GM19463 (cell line): ENCODE measurements at regions not wholly inside any gene's neighbourhood (a gene's known extent, or its start where the extent isn't known, plus 50 kb on each side); places are given as distances from the start of the nearest gene placed in this dataset.
"Not testable (repeated sequence)": the region's sequence is repeated elsewhere in the genome, so short reads cannot be mapped to it uniquely, and the experiment has no call there.

Experiments
- ATAC-seq: cut with Tn5 transposase; IDR thresholded peaks from one replicate; pipeline ENCODE4 v1.9.1; 2021; ENCODE audit warnings: mild to moderate bottlenecking, moderate library complexity; ENCODE audit not compliant: unreplicated experiment

DNA sequence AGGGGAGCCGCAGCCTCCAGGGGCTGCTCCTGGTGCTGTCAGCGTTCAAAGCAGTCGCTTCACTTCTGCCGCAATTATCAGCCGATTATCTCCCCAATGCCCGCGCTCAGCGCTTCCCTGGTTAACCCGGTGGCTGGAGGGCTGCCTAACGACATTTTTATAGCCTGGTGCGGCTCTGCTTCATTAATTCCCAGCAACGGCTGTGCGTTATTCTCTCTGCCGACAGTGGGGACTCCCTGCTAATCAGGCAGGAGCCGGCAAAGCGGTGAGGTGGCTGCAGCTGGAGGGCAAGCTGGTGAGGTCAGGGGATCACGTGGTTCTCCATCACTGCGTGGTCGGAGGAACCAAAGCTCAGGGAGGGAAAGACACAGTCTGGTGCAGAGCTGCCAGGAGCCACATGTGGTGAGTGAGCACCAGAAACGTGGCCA lies 62.9 kb downstream of the GLRX5 start:
- ATAC-seq = peak; percentile 87

- no peak for ATAC-seq
Measured at GRCh38 chr14:95601650-95602049, 66.8 kb downstream of the GLRX5 start.

- no peak for ATAC-seq
Measured at GRCh38 chr14:95603415-95603814, 68.6 kb downstream of the GLRX5 start.

DNA sequence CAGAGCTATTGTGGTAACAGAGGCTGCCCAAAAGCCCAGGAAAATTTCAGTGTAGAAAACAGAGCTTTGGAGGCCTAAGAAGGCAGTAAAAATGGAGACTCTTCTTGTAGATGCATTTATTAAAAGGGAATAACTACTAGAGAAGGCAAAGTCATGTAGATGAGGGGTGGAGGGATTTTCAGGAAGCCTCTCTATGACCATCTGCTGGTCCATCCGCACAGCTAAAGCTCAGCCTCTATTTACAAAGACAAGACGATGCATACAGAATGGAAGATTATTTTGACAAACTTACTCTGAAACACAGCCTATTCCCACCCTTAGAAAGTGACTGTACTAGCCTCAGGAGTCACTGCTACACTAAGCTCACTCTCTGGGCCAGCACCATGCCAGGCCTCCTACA lies 71.4 kb downstream of the GLRX5 start:
- no peak for ATAC-seq

DNA sequence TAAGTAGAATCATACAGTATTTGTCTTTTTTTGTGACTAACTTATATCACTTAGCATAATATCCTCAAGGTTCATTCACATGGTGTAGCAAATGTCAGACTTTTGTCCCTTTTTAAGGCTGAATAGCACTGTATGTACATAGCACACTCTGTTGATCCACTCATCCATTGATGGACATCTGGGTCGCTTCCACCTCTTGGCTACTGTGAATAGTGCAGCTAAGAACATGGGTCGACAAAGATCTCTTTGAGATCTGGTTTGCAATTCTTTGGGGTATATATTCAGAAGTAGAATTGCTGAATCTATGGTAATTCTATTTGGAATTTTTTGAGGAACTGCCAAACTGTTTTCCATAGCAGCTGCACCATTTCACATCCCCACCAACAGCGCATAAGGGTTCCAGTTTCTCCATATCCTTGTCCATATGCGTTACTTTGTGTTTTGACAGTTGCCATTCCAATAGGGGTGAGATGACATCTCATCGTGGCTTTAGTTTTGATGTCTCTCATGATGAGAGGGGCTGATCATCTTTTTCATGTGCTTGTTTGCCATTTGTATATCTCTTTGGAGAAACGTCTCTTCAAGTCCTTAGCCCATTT lies 73.9 kb downstream of the GLRX5 start:
- ATAC-seq = no peak

DNA sequence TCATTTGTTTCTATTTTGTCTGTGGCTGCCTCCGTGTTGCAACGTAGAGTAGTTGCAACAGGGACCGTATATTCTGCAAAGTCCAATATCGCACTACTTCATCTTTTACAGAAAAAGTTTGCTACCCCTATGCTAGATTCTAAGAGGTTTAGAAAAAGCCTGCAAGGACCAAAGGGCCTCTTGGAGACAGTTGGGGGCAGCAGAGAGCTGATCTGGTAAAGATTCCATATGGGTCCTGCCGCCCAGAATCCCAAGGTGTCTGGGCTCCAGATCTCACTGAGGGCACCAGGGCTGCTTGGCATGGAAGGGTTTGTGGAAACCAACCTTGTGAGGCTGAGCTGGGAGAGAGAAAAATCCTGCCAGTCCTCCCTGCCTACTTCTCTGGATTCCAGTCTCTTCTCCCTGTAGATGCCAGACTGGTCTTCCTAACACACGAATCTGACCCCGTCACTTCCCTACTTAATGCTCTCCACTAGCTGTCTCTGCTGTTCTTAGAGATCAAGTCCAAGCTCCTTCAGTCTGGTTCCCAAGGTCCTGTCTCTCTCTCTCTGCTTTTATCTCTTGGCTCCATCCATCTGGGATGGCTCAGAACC lies 74.6 kb downstream of the GLRX5 start:
- ATAC-seq = no peak

DNA sequence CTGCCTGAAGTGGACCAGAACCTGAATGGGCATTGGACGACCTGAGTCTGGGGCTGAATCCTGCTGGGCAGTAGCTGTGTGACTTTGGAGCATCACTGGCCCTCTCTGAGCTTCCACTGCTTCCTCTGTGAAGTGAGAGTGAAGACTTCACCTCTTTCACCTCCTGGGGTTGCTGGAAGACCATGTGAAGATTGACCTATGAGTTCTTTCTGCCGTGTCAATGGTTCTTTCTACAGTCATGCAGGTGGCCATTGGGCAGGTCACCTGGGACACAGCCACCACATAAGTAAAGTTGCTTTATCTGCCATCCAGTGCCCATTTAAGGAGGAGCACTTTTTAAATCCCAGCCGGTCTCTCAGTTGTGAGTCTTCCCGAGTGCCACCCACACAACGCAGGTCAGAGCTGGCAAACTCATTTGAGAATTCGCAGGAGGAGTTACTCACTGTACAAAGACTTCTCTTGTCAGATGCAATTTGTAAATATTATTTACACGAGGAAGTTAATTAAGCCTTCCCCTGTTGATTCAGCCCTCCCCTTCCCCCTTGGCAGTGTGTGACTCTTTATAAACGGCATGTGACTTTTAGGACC lies 74.8 kb upstream of the TCL1B start:
- no peak for ATAC-seq

DNA sequence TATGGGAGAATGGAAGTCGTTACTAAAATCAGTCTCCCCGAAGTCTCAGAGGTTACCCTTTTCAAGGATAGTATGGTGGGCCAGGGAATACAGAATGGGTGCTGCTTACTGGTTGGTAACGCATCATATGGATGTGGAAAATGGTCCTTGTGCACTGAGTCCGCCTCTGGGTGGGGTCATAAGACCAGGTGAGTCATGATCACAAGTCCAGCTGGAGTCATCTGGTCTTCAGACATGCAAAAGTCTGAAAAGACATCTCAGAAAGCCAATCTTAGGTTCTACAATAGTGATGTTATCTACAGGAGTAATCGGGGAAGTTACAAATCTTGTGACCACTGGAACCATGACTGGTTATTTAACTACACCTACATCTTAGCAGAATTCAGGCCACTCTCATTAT lies 71.9 kb upstream of the TCL1B start:
- ATAC-seq = peak; percentile 68

DNA sequence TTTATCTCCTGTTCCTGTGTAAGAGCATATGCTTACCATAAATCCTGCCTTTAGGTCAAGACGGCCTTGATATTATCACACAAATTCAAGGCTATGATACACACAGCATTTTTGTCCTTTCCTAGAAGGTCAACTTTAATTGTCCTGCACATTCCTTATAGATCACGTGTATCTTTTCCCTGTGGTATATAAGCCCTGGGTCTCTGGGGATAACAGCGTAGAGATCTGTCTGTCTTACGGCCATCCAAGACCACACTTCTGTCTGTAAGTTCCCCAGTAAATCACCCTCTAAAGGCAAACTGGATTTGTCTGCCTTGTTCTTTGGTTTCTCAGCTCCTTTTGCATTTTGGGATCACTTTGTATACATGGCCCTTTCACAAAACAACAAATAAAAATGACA lies 69.5 kb upstream of the TCL1B start:
- ATAC-seq = no peak

DNA sequence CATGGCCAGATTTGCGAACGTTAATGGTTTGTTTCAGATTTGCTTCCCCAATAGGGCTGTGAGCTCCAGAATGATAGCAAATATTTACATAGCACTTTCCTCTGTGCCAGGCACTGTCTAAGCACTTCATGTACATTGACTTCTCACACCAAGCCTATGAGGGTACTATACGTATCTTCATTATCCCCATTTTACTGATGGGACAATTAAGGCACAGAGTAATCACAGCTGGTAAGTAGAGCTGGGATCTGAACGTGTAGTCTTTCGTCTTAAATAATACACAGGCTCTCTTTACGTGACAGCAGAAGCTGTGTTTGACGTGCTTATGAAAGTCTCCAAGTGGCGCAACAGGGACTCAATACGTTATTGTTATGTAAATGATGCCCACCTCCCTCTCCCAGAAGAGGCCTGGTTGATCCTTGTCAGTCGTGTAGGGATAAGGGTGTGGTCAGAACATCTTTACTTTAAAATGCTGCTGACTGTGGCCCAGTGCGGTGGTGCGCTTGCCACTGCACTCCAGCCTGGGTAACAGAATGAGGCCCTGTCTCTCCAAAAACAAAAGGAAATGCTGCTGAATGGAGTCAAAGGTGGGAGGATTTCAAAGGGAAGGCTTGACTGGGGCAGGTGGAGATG lies 66.3 kb upstream of the TCL1B start:
- ATAC-seq = no peak

DNA sequence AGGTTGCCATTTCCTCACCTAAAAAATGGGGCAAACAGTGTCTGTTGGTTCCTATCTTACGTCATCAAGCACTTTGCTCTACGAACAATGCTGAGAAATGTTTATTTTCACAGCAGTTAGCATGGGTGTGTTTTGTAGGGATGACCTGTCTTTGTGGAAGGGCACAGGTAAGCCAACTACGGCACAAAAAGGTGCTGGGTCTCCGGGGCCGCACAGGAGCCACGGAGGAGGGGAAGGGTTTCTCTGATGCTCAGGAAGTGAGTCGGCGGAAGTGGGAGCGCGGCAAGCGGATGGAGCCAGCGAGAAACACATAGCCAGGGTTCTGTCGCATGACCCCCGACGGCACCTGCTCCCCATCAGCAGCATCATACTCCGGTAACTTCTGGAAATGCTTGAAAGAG lies 65.6 kb upstream of the TCL1B start:
- ATAC-seq = no peak

DNA sequence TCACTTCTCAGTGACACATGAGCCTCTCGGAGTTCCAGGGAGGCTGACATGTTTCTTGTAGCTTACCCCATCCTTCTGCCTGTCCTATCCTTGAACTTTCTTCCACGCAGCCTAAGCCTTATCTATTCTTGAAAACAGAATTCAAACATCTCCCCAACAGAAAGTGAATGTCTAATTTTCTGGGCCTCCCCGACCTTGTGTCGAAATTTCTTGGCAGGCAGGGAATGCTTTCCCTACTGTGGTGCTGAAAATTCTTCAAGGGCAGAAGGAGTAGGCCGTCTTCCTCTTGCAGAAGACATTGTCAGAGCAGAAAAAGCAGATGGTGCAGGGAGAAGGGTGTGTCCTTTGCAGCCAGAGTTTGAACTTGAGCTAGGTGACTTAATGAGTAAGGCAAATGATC lies 63.0 kb upstream of the TCL1B start:
- no peak for ATAC-seq

DNA sequence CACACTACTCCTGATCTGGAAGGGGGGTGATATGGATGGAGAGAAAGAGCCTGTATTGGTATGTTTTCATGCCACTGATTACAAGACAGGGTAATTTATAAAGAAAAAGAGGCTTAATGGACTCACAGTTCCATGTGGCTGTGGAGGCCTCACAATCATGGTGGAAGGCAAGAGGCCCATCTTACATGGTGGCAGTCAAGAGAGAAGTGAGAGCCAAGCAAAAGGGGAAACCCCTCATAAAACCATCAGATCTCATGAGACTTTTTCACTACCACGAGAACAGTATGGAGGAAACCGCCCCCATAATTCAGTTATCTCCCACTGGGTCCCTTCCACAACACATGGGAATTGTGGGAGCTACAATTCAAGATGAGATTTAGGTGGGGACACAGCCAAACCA lies 60.5 kb upstream of the TCL1B start:
- ATAC-seq = not testable (repeated sequence)

GRCh38 chr14:95635051-95635450 lies 51.2 kb upstream of the TCL1B start:
- no peak for ATAC-seq
